ENCODE measurements at regions not wholly inside any gene's neighbourhood (a gene's known extent, or its start where the extent isn't known, plus 50 kb on each side); places are given as distances from the start of the nearest gene placed in this dataset.

DNA sequence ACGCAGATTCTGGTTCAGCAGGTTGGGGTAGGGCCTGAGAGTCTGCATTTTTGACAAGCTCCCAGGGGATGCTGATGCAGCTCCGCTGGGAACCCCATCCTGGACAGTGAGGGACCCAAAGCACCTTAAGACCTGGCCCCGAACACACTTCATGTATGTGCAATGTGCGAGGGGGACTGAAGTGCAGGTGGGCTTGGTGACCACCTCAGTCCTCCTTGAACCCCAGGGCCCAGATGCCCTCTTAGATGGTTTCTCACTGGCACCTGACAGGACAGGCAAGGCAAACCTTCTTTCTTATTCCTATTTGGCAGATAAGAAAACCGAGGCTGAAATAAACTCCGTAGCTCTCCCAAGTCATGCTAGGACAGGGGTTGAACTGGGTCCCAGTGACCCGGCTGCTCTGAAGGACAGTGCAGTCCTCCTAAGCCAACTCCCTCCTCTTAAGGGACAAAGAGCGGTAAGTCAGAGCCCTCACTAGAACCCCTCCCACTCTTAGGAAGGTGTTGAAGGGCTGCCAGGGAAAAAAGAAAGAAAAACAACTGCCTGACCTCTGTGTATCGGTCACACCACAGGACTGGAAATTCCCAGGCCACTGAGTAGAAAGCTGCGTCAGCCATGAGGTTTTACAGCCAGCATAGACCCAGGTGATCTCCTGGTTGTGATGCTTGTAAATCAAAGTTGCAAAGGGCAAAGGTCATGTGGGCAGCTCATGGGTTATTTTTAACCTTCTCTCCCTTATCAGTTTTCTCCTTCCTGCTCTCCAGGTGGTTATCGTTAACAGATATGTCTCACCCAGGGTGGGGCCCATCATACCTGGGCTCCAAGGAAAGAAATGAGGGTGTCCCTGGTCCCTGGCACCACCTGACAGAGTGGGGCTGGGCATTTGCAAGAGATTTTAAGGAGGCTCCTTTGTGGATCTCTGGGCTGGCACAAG is 90.9 kb upstream of the SMNDC1 start:
- ChIA-PET CTCF (no interaction called here), POLR2A (no interaction called here)
- no peak overlapping the region for H3K4me3 ChIP-seq (ENCODE audit: low read depth, low read length)
- H3K27ac ChIP-seq (ENCODE audit: extremely low read depth, low read depth, low read length): no peak overlapping the region
- H3K4me1 ChIP-seq (ENCODE audit: control insufficient read depth, insufficient read depth, low read length): no peaks in the 10 kb centered on the region
- TF ChIP-seq ZIC2 (tag by site-specific recombination; IDR thresholded peaks at IDR 0.05) (peak; percentile 34), ZNF610 (tag by site-specific recombination; IDR thresholded peaks at IDR 0.05; ENCODE audit: borderline replicate concordance) (no peak), GFI1B (tag by site-specific recombination; IDR thresholded peaks at IDR 0.05) (0 out of 2 replicates have a peak, but pooled peaks have one; percentile 36)
- H3K9me3 ChIP-seq (ENCODE audit: control insufficient read depth, insufficient read depth, low read depth, low read length): no peaks in the 10 kb centered on the region
- no peaks in the 10 kb centered on the region for H3K36me3 ChIP-seq (ENCODE audit: control insufficient read depth in 2 of 2, insufficient read depth in 1 of 2, low read length in 2 of 2)

DNA sequence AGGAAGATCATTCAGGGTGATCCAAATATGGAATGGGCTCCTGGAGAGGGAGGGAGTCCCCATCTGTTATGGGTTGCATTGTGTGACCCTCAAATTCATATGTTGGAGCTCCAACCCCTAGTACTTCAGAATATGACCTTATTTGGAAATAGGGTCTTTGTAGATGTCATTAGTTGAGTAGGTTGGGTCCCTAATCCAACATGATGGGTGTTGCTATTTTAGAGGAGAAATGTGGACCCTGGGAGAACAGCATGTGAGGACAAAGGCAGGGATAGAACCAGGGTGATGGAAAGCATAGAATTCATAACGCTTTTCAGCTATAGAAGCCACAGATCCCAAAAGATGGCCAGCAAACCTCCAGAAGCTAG is 91.5 kb upstream of the SMNDC1 start:
- no peaks in the 10 kb centered on the region for H3K4me1 ChIP-seq (ENCODE audit: control insufficient read depth, insufficient read depth, low read length)
- TF ChIP-seq ZNF221 (tag by site-specific recombination; IDR thresholded peaks at IDR 0.05; ENCODE audit: borderline replicate concordance) (no peak), MEIS1 (CRISPR knock-in tag; IDR thresholded peaks at IDR 0.05; ENCODE audit: borderline replicate concordance) (no peak), KLF7 (tag by site-specific recombination; IDR thresholded peaks at IDR 0.05; ENCODE audit: borderline replicate concordance) (no peak)
- TF ChIP-seq, protein P1, sequence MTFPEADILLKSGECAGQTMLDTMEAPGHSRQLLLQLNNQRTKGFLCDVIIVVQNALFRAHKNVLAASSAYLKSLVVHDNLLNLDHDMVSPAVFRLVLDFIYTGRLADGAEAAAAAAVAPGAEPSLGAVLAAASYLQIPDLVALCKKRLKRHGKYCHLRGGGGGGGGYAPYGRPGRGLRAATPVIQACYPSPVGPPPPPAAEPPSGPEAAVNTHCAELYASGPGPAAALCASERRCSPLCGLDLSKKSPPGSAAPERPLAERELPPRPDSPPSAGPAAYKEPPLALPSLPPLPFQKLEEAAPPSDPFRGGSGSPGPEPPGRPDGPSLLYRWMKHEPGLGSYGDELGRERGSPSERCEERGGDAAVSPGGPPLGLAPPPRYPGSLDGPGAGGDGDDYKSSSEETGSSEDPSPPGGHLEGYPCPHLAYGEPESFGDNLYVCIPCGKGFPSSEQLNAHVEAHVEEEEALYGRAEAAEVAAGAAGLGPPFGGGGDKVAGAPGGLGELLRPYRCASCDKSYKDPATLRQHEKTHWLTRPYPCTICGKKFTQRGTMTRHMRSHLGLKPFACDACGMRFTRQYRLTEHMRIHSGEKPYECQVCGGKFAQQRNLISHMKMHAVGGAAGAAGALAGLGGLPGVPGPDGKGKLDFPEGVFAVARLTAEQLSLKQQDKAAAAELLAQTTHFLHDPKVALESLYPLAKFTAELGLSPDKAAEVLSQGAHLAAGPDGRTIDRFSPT (tag by site-specific recombination; IDR thresholded peaks at IDR 0.05): no peak
- TF ChIP-seq, protein P2, sequence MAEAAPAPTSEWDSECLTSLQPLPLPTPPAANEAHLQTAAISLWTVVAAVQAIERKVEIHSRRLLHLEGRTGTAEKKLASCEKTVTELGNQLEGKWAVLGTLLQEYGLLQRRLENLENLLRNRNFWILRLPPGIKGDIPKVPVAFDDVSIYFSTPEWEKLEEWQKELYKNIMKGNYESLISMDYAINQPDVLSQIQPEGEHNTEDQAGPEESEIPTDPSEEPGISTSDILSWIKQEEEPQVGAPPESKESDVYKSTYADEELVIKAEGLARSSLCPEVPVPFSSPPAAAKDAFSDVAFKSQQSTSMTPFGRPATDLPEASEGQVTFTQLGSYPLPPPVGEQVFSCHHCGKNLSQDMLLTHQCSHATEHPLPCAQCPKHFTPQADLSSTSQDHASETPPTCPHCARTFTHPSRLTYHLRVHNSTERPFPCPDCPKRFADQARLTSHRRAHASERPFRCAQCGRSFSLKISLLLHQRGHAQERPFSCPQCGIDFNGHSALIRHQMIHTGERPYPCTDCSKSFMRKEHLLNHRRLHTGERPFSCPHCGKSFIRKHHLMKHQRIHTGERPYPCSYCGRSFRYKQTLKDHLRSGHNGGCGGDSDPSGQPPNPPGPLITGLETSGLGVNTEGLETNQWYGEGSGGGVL (tag by site-specific recombination; IDR thresholded peaks at IDR 0.05): no peak
- H3K36me3 ChIP-seq (ENCODE audit: control insufficient read depth in 2 of 2, insufficient read depth in 1 of 2, low read length in 2 of 2): no peaks in the 10 kb centered on the region
- H3K9me3 ChIP-seq (ENCODE audit: control insufficient read depth, insufficient read depth, low read depth, low read length): no peaks in the 10 kb centered on the region
- no peak overlapping the region for H3K27ac ChIP-seq (ENCODE audit: extremely low read depth, low read depth, low read length)
- CTCF ChIA-PET: interaction anchor here (0.7 to 0.9 kb wide), 2 partner anchors 38 to 43 kb away, joined by 3 to 4 read pairs; no protein-coding TSS in a partner anchor
- H3K4me3 ChIP-seq (ENCODE audit: low read depth, low read length): no peak overlapping the region
- POLR2A ChIA-PET: no interaction called here

DNA sequence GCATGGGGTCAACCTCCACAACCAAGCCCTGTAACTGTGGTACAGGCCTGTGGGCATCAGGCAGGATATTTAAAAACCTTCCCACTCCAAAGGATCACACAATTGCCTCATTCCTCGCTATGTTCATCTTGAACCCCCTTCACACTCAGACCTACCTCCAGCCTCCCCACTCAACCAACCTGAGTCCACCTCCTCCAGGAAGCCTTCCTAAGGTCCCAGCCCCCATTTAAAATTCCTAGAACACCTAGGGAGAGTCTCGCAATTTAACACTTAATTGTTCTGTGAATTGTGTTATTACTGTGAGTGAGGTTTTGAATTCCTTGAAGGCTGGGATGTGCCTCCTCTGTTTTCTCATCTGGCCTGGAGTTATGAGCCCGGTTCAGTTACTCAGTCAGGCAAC is 93.1 kb upstream of the SMNDC1 start:
- no peak overlapping the region for H3K27ac ChIP-seq (ENCODE audit: extremely low read depth, low read depth, low read length)
- H3K9me3 ChIP-seq (ENCODE audit: control insufficient read depth, insufficient read depth, low read depth, low read length): no peaks in the 10 kb centered on the region
- ChIA-PET POLR2A (no interaction called here), CTCF (interaction anchor here (0.5 to 1.2 kb wide), 4 partner anchors 15 to 499 kb away, joined by 3 to 5 read pairs (median 3); no protein-coding TSS in a partner anchor)
- TF ChIP-seq HOXD13 (CRISPR knock-in tag; IDR thresholded peaks at IDR 0.05; ENCODE audit: borderline replicate concordance): no peak
- TF ChIP-seq, protein P3, sequence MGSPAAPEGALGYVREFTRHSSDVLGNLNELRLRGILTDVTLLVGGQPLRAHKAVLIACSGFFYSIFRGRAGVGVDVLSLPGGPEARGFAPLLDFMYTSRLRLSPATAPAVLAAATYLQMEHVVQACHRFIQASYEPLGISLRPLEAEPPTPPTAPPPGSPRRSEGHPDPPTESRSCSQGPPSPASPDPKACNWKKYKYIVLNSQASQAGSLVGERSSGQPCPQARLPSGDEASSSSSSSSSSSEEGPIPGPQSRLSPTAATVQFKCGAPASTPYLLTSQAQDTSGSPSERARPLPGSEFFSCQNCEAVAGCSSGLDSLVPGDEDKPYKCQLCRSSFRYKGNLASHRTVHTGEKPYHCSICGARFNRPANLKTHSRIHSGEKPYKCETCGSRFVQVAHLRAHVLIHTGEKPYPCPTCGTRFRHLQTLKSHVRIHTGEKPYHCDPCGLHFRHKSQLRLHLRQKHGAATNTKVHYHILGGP (tag by site-specific recombination; IDR thresholded peaks at IDR 0.05): 0 out of 2 replicates have a peak, but pooled peaks have one; percentile 26
- no peaks in the 10 kb centered on the region for H3K4me1 ChIP-seq (ENCODE audit: control insufficient read depth, insufficient read depth, low read length)
- H3K36me3 ChIP-seq (ENCODE audit: control insufficient read depth in 2 of 2, insufficient read depth in 1 of 2, low read length in 2 of 2): no peaks in the 10 kb centered on the region
- H3K4me3 ChIP-seq (ENCODE audit: low read depth, low read length): no peak overlapping the region
